ENCODE measurements at regions not wholly inside any gene's neighbourhood (a gene's known extent, or its start where the extent isn't known, plus 50 kb on each side); places are given as distances from the start of the nearest gene placed in this dataset.
A peak's percentile ranks its signal among the peaks of the same experiment; 100 is the strongest.

GRCh38 chr12:41799671-41800070 is 345.0 kb downstream of the GXYLT1 start:
- Histone ChIP-seq H3K27me3 (replicated peaks; ENCODE audit: insufficient read depth) (no peaks in the 10 kb centered on the region), H3K9me3 (no peaks in the 10 kb centered on the region), H3K27ac (no peak overlapping the region), H3K4me3 (no peak overlapping the region), H3K4me1 (ENCODE audit: control insufficient read depth in 1 of 2, low read depth in 2 of 2) (peaks cover 5 to 26% of the 10 kb centered on the region in 2 donors), H3K36me3 (no peaks in the 10 kb centered on the region)
- DNase-seq (ENCODE audit: low spot score), result no peak
- no peak for ATAC-seq (ENCODE audit: insufficient number of reproducible peaks, low FRiP score, low read depth)
- TF ChIP-seq CTCF (IDR thresholded peaks at IDR 0.05), result no peak

- no peak for ATAC-seq (ENCODE audit: insufficient number of reproducible peaks, low FRiP score, low read depth)
- TF ChIP-seq CTCF (IDR thresholded peaks at IDR 0.05), result no peak
- peaks cover 0 to 26% of the 10 kb centered on the region in 2 donors for H3K4me1 ChIP-seq (ENCODE audit: control insufficient read depth in 1 of 2, low read depth in 2 of 2)
- no peaks in the 10 kb centered on the region for H3K27me3 ChIP-seq (replicated peaks; ENCODE audit: insufficient read depth)
- H3K9me3 ChIP-seq, result peaks cover 6% of the 10 kb centered on the region
- no peak for DNase-seq (ENCODE audit: low spot score)
- H3K36me3 ChIP-seq, result no peaks in the 10 kb centered on the region
- H3K4me3 ChIP-seq, result no peak overlapping the region
- no peak overlapping the region for H3K27ac ChIP-seq
These were observed 348.8 kb downstream of the GXYLT1 start for GRCh38 chr12:41795910-41796309.

GRCh38 chr12:41795051-41795600 is 349.5 kb downstream of the GXYLT1 start:
- DNase-seq (ENCODE audit: low spot score), result no peak
- H3K4me3 ChIP-seq, result peak overlapping the region; percentile 26
- no peaks in the 10 kb centered on the region for H3K36me3 ChIP-seq
- H3K4me1 ChIP-seq (ENCODE audit: control insufficient read depth in 1 of 2, low read depth in 2 of 2), result peaks cover 0 to 26% of the 10 kb centered on the region in 2 donors
- no peak for ATAC-seq (ENCODE audit: insufficient number of reproducible peaks, low FRiP score, low read depth)
- H3K27ac ChIP-seq, result no peak overlapping the region
- H3K27me3 ChIP-seq (replicated peaks; ENCODE audit: insufficient read depth), result no peaks in the 10 kb centered on the region
- TF ChIP-seq CTCF (IDR thresholded peaks at IDR 0.05), result no peak
- peaks cover 8% of the 10 kb centered on the region for H3K9me3 ChIP-seq

- Histone ChIP-seq H3K4me1 (ENCODE audit: control insufficient read depth in 1 of 2, low read depth in 2 of 2) (peaks cover 0 to 26% of the 10 kb centered on the region in 2 donors), H3K9me3 (peaks cover 8% of the 10 kb centered on the region), H3K36me3 (no peaks in the 10 kb centered on the region), H3K4me3 (no peak overlapping the region), H3K27me3 (replicated peaks; ENCODE audit: insufficient read depth) (no peaks in the 10 kb centered on the region), H3K27ac (no peak overlapping the region)
- TF ChIP-seq CTCF (IDR thresholded peaks at IDR 0.05), result no peak
- DNase-seq (ENCODE audit: low spot score), result no peak
- no peak for ATAC-seq (ENCODE audit: insufficient number of reproducible peaks, low FRiP score, low read depth)
These were observed 350.3 kb downstream of the GXYLT1 start for GRCh38 chr12:41794336-41794735.

- Histone ChIP-seq H3K9me3 (no peaks in the 10 kb centered on the region), H3K4me1 (ENCODE audit: control insufficient read depth in 1 of 2, low read depth in 2 of 2) (no peaks in the 10 kb centered on the region), H3K36me3 (no peaks in the 10 kb centered on the region), H3K4me3 (no peak overlapping the region), H3K27ac (no peak overlapping the region), H3K27me3 (replicated peaks; ENCODE audit: insufficient read depth) (no peaks in the 10 kb centered on the region)
- DNase-seq (ENCODE audit: low spot score) (no peak), ATAC-seq (ENCODE audit: insufficient number of reproducible peaks, low FRiP score, low read depth) (no peak)
- no peak for TF ChIP-seq CTCF (IDR thresholded peaks at IDR 0.05)
These were observed 359.7 kb downstream of the GXYLT1 start for GRCh38 chr12:41784957-41785356.
